Endothelial cell of umbilical vein (primary cell): ENCODE measurements at regions not wholly inside any gene's neighbourhood (a gene's known extent, or its start where the extent isn't known, plus 50 kb on each side); places are given as distances from the start of the nearest gene placed in this dataset.

Source experiments
- EZH2 ChIP-seq: IDR thresholded peaks from 2 replicates; pipeline ENCODE4 v1.6.1; 2012; ENCODE audit warnings: borderline replicate concordance, low read depth, mild to moderate bottlenecking, moderate library complexity, low read length, inconsistent platforms; ENCODE audit not compliant: severe bottlenecking
- GATA2 ChIP-seq: IDR thresholded peaks from 2 replicates; pipeline ENCODE4 v1.7.0; 2011; ENCODE audit warnings: low read depth, mild to moderate bottlenecking, moderate library complexity, mixed read lengths, low read length; ENCODE audit not compliant: insufficient read length, insufficient read depth
- MYC ChIP-seq: IDR thresholded peaks from one replicate; pipeline ENCODE4 v1.6.1; 2011; ENCODE audit warnings: mild to moderate bottlenecking, low read depth, low read length
- POLR2A ChIP-seq: IDR thresholded peaks from 2 replicates; pipeline ENCODE4 v1.6.1; 2012; ENCODE audit warnings: low read depth, mild to moderate bottlenecking, control low read depth, low read length
- POLR2AphosphoS5 ChIP-seq: IDR thresholded peaks from 2 replicates; pipeline ENCODE4 v1.6.1; 2012; ENCODE audit warnings: low read depth, mild to moderate bottlenecking, control low read depth, low read length, moderate library complexity; ENCODE audit not compliant: insufficient read depth
- TF ChIP-seq, protein P1 (sequence below), 2 donors: IDR thresholded peaks; 1 replicate in 1 of 2; 2 replicates in 1 of 2; pipeline ENCODE4 v1.5.1; 2011; ENCODE audit warnings: low read length in 2 of 2, mild to moderate bottlenecking in 2 of 2, moderate library complexity in 2 of 2, control low read depth in 1 of 2, inconsistent platforms in 1 of 2, low read depth in 1 of 2; ENCODE audit not compliant: insufficient read depth in 1 of 2; ENCODE audit errors: extremely low read depth in 1 of 2

GRCh38 chr9:118170032-118170955 lies 466.1 kb downstream of the TLR4 start:
- TF ChIP-seq, protein P1, sequence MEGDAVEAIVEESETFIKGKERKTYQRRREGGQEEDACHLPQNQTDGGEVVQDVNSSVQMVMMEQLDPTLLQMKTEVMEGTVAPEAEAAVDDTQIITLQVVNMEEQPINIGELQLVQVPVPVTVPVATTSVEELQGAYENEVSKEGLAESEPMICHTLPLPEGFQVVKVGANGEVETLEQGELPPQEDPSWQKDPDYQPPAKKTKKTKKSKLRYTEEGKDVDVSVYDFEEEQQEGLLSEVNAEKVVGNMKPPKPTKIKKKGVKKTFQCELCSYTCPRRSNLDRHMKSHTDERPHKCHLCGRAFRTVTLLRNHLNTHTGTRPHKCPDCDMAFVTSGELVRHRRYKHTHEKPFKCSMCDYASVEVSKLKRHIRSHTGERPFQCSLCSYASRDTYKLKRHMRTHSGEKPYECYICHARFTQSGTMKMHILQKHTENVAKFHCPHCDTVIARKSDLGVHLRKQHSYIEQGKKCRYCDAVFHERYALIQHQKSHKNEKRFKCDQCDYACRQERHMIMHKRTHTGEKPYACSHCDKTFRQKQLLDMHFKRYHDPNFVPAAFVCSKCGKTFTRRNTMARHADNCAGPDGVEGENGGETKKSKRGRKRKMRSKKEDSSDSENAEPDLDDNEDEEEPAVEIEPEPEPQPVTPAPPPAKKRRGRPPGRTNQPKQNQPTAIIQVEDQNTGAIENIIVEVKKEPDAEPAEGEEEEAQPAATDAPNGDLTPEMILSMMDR (IDR thresholded peaks at IDR 0.05; ENCODE audit: extremely low read depth in 1 of 2, insufficient read depth in 1 of 2, low read depth in 1 of 2, low read length in 2 of 2), result peak; percentile 53 to 56
- TF ChIP-seq POLR2A (no peak), GATA2 (no peak), MYC (no peak), POLR2AphosphoS5 (no peak), EZH2 (no peak)
